ENCODE measurements at regions not wholly inside any gene's neighbourhood (a gene's known extent, or its start where the extent isn't known, plus 50 kb on each side); places are given as distances from the start of the nearest gene placed in this dataset.

DNA sequence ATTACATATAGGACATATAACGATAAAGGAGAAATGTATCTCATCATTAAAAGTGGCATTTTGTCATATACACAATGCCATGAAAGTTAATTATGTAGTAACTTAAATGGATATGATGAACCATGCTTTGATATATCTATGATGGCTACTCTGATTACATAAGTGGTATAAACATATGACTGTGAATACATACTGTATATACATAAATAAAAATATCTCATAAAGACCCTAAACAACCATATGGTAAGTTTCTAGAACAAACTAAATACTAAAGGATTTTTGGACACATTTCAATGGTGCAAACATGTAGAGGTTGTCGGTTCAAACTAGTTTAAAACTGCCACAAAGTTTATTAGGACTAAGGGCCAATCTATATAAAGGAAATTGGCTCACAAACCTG lies 849.6 kb upstream of the INTU start (continued):
- no peak for TF ChIP-seq PATZ1 (CRISPR knock-in tag; IDR thresholded peaks at IDR 0.05; ENCODE audit: borderline replicate concordance)
- no peak for TF ChIP-seq TCF4 (CRISPR knock-in tag; IDR thresholded peaks at IDR 0.05; ENCODE audit: borderline replicate concordance)
- TF ChIP-seq ISL1 (CRISPR knock-in tag; IDR thresholded peaks at IDR 0.05): no peak
- no peak for TF ChIP-seq POU6F1 (CRISPR knock-in tag; IDR thresholded peaks at IDR 0.05; ENCODE audit: borderline replicate concordance, low read depth)
- TF ChIP-seq ZNF8 (CRISPR knock-in tag; IDR thresholded peaks at IDR 0.05): no peak

DNA sequence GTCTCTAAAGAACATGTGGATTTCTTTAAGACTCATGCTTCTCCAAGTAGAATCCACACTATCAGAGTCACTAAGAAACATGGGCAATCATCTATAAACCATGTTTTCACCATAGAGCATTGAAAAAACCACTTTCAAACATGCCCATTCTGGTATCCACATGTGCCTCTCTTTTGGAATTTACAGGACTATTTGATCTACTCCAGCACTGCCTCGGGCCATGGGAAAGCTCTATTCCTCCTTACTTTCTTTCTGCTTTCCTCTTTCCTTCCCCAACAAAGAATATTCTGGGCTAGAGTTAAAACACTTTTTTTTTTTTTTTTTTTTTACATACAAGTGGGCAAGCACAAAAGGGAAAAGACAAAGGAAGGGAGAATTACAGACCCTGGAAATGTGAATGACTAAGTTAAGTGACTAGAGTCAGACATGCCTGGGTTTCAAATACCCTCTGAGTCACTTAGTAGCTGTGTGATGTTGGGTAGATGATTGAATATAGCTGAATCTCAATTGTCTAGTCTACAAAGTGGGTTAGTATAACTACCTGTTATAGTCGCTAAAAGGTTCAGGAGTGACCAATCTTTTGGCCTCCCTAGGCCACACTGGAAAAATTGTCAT lies 847.7 kb upstream of the INTU start:
- TF ChIP-seq CREB5 (CRISPR knock-in tag; IDR thresholded peaks at IDR 0.05; ENCODE audit: low read depth) (no peak), TSHZ2 (CRISPR knock-in tag; IDR thresholded peaks at IDR 0.05) (no peak)
- ATAC-seq: no peak

GRCh38 chr4:126790633-126791032 lies 842.1 kb upstream of the INTU start:
- peak; percentile 67 for ATAC-seq
- TF ChIP-seq POU6F1 (CRISPR knock-in tag; IDR thresholded peaks at IDR 0.05; ENCODE audit: borderline replicate concordance, low read depth) (no peak), ZNF8 (CRISPR knock-in tag; IDR thresholded peaks at IDR 0.05) (no peak), ZFP30 (CRISPR knock-in tag; IDR thresholded peaks at IDR 0.05) (no peak), RARB (CRISPR knock-in tag; IDR thresholded peaks at IDR 0.05) (no peak), ZFP3 (CRISPR knock-in tag; IDR thresholded peaks at IDR 0.05) (no peak), ZNF565 (CRISPR knock-in tag; conservative IDR thresholded peaks at IDR 0.05; ENCODE audit: low read depth) (no peak), ISL1 (CRISPR knock-in tag; IDR thresholded peaks at IDR 0.05) (no peak)

DNA sequence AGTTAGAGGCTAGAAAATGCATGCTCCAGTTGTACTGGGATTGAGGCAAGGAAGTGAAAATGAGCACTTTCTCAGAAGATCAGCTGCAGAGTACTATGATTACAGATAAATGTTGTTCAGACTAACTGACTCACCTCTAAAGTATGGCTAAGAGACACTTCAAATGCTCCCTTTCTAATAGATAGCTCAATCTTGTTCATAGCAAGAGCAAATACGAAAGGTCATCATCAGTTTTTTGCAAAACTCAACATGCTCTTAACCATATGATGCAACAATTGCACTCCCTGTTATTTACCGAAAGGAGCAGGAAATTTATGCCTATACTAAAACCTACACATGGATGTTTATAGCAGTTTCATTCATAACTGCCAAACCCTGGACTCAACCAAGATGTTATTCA lies 838.4 kb upstream of the INTU start:
- TF ChIP-seq PATZ1 (CRISPR knock-in tag; IDR thresholded peaks at IDR 0.05; ENCODE audit: borderline replicate concordance) (no peak), BACH2 (CRISPR knock-in tag; IDR thresholded peaks at IDR 0.05; ENCODE audit: borderline replicate concordance) (no peak), CSRNP3 (CRISPR knock-in tag; IDR thresholded peaks at IDR 0.05) (no peak), ISL1 (CRISPR knock-in tag; IDR thresholded peaks at IDR 0.05) (no peak), TCF4 (CRISPR knock-in tag; IDR thresholded peaks at IDR 0.05; ENCODE audit: borderline replicate concordance) (no peak), ARNTL (CRISPR knock-in tag; IDR thresholded peaks at IDR 0.05; ENCODE audit: borderline replicate concordance, low read depth) (no peak), GLIS3 (CRISPR knock-in tag; IDR thresholded peaks at IDR 0.05) (no peak), OSR1 (CRISPR knock-in tag; IDR thresholded peaks at IDR 0.05) (no peak), POU6F1 (CRISPR knock-in tag; IDR thresholded peaks at IDR 0.05; ENCODE audit: borderline replicate concordance, low read depth) (no peak)

More for the DNA sequence above, 838.4 kb upstream of the INTU start:
- ATAC-seq: no peak
